GM23248 (cell line): ENCODE measurements at regions not wholly inside any gene's neighbourhood (a gene's known extent, or its start where the extent isn't known, plus 50 kb on each side); places are given as distances from the start of the nearest gene placed in this dataset.

Experiments used
- DNase-seq: peaks from one replicate; pipeline ENCODE4 v3.0.0-alpha.2; 2015
- H2AFZ ChIP-seq: fragments of 200-600 bp; sonication (generic); 2 replicates; pipeline ENCODE4 v1.6.1; 2016; ENCODE audit warnings: antibody characterized with exemption
- H3F3A ChIP-seq: fragments of 200-600 bp; sonication (generic); 2 replicates; pipeline ENCODE4 v1.6.1; 2016; ENCODE audit warnings: mild to moderate bottlenecking, antibody characterized with exemption, mixed run types; ENCODE audit not compliant: insufficient read depth
- H3K27ac ChIP-seq: fragments of 200-600 bp; sonication (generic); 2 replicates; pipeline ENCODE4 v1.5.1; 2016; ENCODE audit warnings: mild to moderate bottlenecking
- H3K27me3 ChIP-seq: fragments of 200-600 bp; sonication (generic); replicated peaks from 2 replicates; pipeline ENCODE4 v1.6.1; 2016; ENCODE audit warnings: mild to moderate bottlenecking; ENCODE audit not compliant: insufficient read depth
- H3K36me3 ChIP-seq: fragments of 200-600 bp; sonication (generic); 2 replicates; pipeline ENCODE4 v1.6.1; 2016; ENCODE audit warnings: low read depth, mild to moderate bottlenecking
- H3K4me1 ChIP-seq: fragments of 200-600 bp; sonication (generic); 2 replicates; pipeline ENCODE4 v1.6.1; 2016; ENCODE audit warnings: mild to moderate bottlenecking; ENCODE audit not compliant: insufficient read depth
- H3K4me2 ChIP-seq: fragments of 200-600 bp; sonication (generic); one replicate; pipeline ENCODE4 v1.6.1; 2016; ENCODE audit warnings: mild to moderate bottlenecking; ENCODE audit not compliant: unreplicated experiment
- H3K4me3 ChIP-seq: fragments of 200-600 bp; sonication (generic); 2 replicates; pipeline ENCODE4 v1.5.1; 2016; ENCODE audit warnings: mild to moderate bottlenecking
- H3K79me2 ChIP-seq: fragments of 200-600 bp; sonication (generic); 2 replicates; pipeline ENCODE4 v1.6.1; 2016; ENCODE audit warnings: mild to moderate bottlenecking; ENCODE audit not compliant: insufficient read depth
- H3K9ac ChIP-seq: fragments of 200-600 bp; sonication (generic); 2 replicates; pipeline ENCODE4 v1.6.1; 2016; ENCODE audit warnings: mild to moderate bottlenecking
- H3K9me2 ChIP-seq: fragments of 200-600 bp; sonication (generic); 2 replicates; pipeline ENCODE4 v1.6.1; 2016; ENCODE audit warnings: mixed run types, mild to moderate bottlenecking, moderate library complexity; ENCODE audit not compliant: insufficient read depth
- H3K9me3 ChIP-seq: fragments of 200-600 bp; sonication (generic); one replicate; pipeline ENCODE4 v1.6.1; 2017; ENCODE audit warnings: low read depth
- H4K20me1 ChIP-seq: fragments of 200-600 bp; sonication (generic); 2 replicates; pipeline ENCODE4 v1.6.0; 2016; ENCODE audit not compliant: insufficient read depth
- EZH2 ChIP-seq: fragments of 200-600 bp; sonication (generic); IDR thresholded peaks from 2 replicates; pipeline ENCODE4 v1.6.1; 2018; ENCODE audit warnings: antibody characterized with exemption, mild to moderate bottlenecking; ENCODE audit not compliant: insufficient read depth, poor library complexity, severe bottlenecking
- EZH2phosphoT487 ChIP-seq: fragments of 200-600 bp; sonication (generic); IDR thresholded peaks from 2 replicates; pipeline ENCODE4 v1.6.1; 2018; ENCODE audit warnings: antibody characterized with exemption, moderate library complexity, mild to moderate bottlenecking, low read depth; ENCODE audit not compliant: insufficient read depth
- WGBS, 2 experiments: methylation state at CpG; one replicate each; pipeline ENCODE4 v1.1.6; 2015 to 2017; ENCODE audit warnings: low lambda C conversion rate in 2 of 2, low coverage in 1 of 2; ENCODE audit errors: missing lambda C conversion rate in 2 of 2; 5-methylcytosine and 5-hydroxymethylcytosine counted together
- in situ Hi-C: fragments of 300-500 bp; cut with MboI; formaldehyde crosslinking; loops from 2 replicates; pipeline ENCODE4 v1.15.0; 2020

GRCh38 chr2:146806364-146807005, 1038.3 kb upstream of the ACVR2A start:
- Histone ChIP-seq H3K4me3 (no peak overlapping the region), H3K9me3 (no peaks in the 10 kb centered on the region), H3K79me2 (no peaks in the 10 kb centered on the region), H3K4me1 (peaks cover 4% of the 10 kb centered on the region; the same call in 1 of the 2 replicates), H3K27ac (no peak overlapping the region), H4K20me1 (no peaks in the 10 kb centered on the region), H3K27me3 (no peaks in the 10 kb centered on the region; the same call in 1 of the 2 replicates), H3K9me2 (no peaks in the 10 kb centered on the region), H3F3A (no peaks in the 10 kb centered on the region), H3K36me3 (no peaks in the 10 kb centered on the region), H3K4me2 (no peak overlapping the region), H2AFZ (no peak overlapping the region), H3K9ac (no peak overlapping the region)
- no peak for TF ChIP-seq EZH2
- no peak for TF ChIP-seq EZH2phosphoT487
- 21 to 24% methylated on average over 2 of the region's 2 CpGs for WGBS, 2 experiments
- peak; percentile 21 for DNase-seq
- in situ Hi-C loops: no loop called here

- H3K36me3 ChIP-seq: no peaks in the 10 kb centered on the region
- H2AFZ ChIP-seq: no peak overlapping the region
- no peak overlapping the region for H3K4me2 ChIP-seq
- no peaks in the 10 kb centered on the region; the same call in 1 of the 2 replicates for H3K27me3 ChIP-seq
- H3K4me1 ChIP-seq: peaks cover 4% of the 10 kb centered on the region; the same call in 1 of the 2 replicates
- H4K20me1 ChIP-seq: no peaks in the 10 kb centered on the region
- no peaks in the 10 kb centered on the region; the same call in 1 of the 2 replicates for H3K9me2 ChIP-seq
- H3K9me3 ChIP-seq: no peaks in the 10 kb centered on the region
- H3F3A ChIP-seq: no peaks in the 10 kb centered on the region
- in situ Hi-C loops: no loop called here
- TF ChIP-seq EZH2 (no peak), EZH2phosphoT487 (no peak)
- no peaks in the 10 kb centered on the region for H3K79me2 ChIP-seq
- H3K27ac ChIP-seq: no peak overlapping the region
- WGBS, 2 experiments: 73 to 87% methylated on average over 4 of the region's 4 CpGs
- no peak overlapping the region for H3K9ac ChIP-seq
- DNase-seq: no peak
- H3K4me3 ChIP-seq: no peak overlapping the region
Measured at GRCh38 chr2:146804288-146804687, 1040.5 kb upstream of the ACVR2A start.

- H3K27ac ChIP-seq: no peak overlapping the region
- no peak for TF ChIP-seq EZH2
- TF ChIP-seq EZH2phosphoT487: no peak
- no peaks in the 10 kb centered on the region for H3K27me3 ChIP-seq
- H3K9ac ChIP-seq: no peak overlapping the region
- H4K20me1 ChIP-seq: no peaks in the 10 kb centered on the region
- 32 to 35% methylated on average over 1 of the region's 1 CpG for WGBS, 2 experiments
- no peak for DNase-seq
- peaks cover 4% of the 10 kb centered on the region; the same call in 1 of the 2 replicates for H3K4me1 ChIP-seq
- no peak overlapping the region for H3K4me3 ChIP-seq
- H3K9me3 ChIP-seq: no peaks in the 10 kb centered on the region
- in situ Hi-C loops: no loop called here
- no peak overlapping the region for H3K4me2 ChIP-seq
- H3F3A ChIP-seq: no peaks in the 10 kb centered on the region
- no peaks in the 10 kb centered on the region; the same call in 1 of the 2 replicates for H3K9me2 ChIP-seq
- H2AFZ ChIP-seq: no peak overlapping the region
- H3K79me2 ChIP-seq: no peaks in the 10 kb centered on the region
- no peaks in the 10 kb centered on the region for H3K36me3 ChIP-seq
Measured at GRCh38 chr2:146801886-146802285, 1042.9 kb upstream of the ACVR2A start.

DNA sequence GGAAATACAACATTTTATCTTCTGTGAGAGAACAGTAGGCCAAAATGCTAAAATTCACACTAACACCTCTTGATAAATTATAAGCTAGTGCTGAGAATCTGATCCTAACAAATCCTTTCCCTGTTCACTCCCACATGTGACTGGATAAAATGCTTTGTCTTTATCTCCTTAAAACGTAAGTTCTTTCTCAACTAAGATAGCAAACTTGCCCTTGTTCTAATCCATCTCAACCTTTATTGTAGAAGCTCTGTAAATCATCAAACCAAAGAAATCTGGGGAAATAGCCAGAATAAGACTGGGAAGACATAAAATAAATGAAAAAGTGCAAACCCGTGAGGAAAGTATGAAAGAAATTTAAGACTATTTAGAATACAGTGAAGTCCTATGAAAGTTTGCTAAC, 1058.4 kb upstream of the ACVR2A start:
- H3K27ac ChIP-seq: no peak overlapping the region
- DNase-seq: no peak
- H3K9ac ChIP-seq: no peak overlapping the region
- H3K36me3 ChIP-seq: no peaks in the 10 kb centered on the region
- no peaks in the 10 kb centered on the region for H3F3A ChIP-seq
- H3K9me3 ChIP-seq: no peaks in the 10 kb centered on the region
- no peak for TF ChIP-seq EZH2
- TF ChIP-seq EZH2phosphoT487: no peak
- in situ Hi-C loops: no loop called here
- H3K27me3 ChIP-seq: peaks cover 23% of the 10 kb centered on the region; the same call in 1 of the 2 replicates
- no peaks in the 10 kb centered on the region for H3K79me2 ChIP-seq
- H3K4me2 ChIP-seq: no peak overlapping the region
- H3K9me2 ChIP-seq: no peaks in the 10 kb centered on the region
- no peaks in the 10 kb centered on the region for H4K20me1 ChIP-seq
- H2AFZ ChIP-seq: no peak overlapping the region
- 17 to 24% methylated on average over 2 of the region's 2 CpGs for WGBS, 2 experiments
- no peak overlapping the region for H3K4me3 ChIP-seq
- no peaks in the 10 kb centered on the region for H3K4me1 ChIP-seq
